ENCODE measurements at regions not wholly inside any gene's neighbourhood (a gene's known extent, or its start where the extent isn't known, plus 50 kb on each side); places are given as distances from the start of the nearest gene placed in this dataset.

GRCh38 chr13:68291595-68291994, 1061.5 kb upstream of the PCDH9 start:
- TF ChIP-seq, protein P1, sequence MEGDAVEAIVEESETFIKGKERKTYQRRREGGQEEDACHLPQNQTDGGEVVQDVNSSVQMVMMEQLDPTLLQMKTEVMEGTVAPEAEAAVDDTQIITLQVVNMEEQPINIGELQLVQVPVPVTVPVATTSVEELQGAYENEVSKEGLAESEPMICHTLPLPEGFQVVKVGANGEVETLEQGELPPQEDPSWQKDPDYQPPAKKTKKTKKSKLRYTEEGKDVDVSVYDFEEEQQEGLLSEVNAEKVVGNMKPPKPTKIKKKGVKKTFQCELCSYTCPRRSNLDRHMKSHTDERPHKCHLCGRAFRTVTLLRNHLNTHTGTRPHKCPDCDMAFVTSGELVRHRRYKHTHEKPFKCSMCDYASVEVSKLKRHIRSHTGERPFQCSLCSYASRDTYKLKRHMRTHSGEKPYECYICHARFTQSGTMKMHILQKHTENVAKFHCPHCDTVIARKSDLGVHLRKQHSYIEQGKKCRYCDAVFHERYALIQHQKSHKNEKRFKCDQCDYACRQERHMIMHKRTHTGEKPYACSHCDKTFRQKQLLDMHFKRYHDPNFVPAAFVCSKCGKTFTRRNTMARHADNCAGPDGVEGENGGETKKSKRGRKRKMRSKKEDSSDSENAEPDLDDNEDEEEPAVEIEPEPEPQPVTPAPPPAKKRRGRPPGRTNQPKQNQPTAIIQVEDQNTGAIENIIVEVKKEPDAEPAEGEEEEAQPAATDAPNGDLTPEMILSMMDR (IDR thresholded peaks at IDR 0.05; ENCODE audit: low read depth, low read length, poor library complexity, severe bottlenecking), result no peak
- TF ChIP-seq EZH2phosphoT487 (IDR thresholded peaks at IDR 0.05; ENCODE audit: borderline replicate concordance, low read length), result no peak

Measured in DOHH2 (cell line).